Cardiac fibroblast (primary cell): ENCODE measurements at regions not wholly inside any gene's neighbourhood (a gene's known extent, or its start where the extent isn't known, plus 50 kb on each side); places are given as distances from the start of the nearest gene placed in this dataset.
A peak's percentile ranks its signal among the peaks of the same experiment; 100 is the strongest.

Experiments
- DNase-seq, 2 donors: peaks; one replicate each; pipeline versions ENCODE4 v3.0.0 to v3.0.0-alpha.2; 2010; ENCODE audit warnings: low read depth in 2 of 2
- H3K4me3 ChIP-seq, 2 donors: replicated peaks in 1 of 2; 1 replicate in 1 of 2; 2 replicates in 1 of 2; pipeline ENCODE4 v1.5.1; 2011; ENCODE audit warnings: low read depth in 2 of 2, low read length in 2 of 2, mild to moderate bottlenecking in 2 of 2, moderate library complexity in 1 of 2
- CTCF ChIP-seq: IDR thresholded peaks from one replicate; pipeline ENCODE4 v1.5.1; 2011; ENCODE audit warnings: low read depth, mild to moderate bottlenecking, low read length, inconsistent platforms

- no peak for DNase-seq
- no peak overlapping the region for H3K4me3 ChIP-seq
- no peak for TF ChIP-seq CTCF
Measured at GRCh38 chr10:2958659-2959058, 108.7 kb upstream of the PFKP start.

GRCh38 chr10:2957785-2958184 is 109.6 kb upstream of the PFKP start:
- H3K4me3 ChIP-seq: no peak overlapping the region
- DNase-seq: no peak
- no peak for TF ChIP-seq CTCF

- H3K4me3 ChIP-seq: no peak overlapping the region
- no peak for DNase-seq
- no peak for TF ChIP-seq CTCF
Measured at GRCh38 chr10:2955064-2955463, 112.3 kb upstream of the PFKP start.

- no peak for TF ChIP-seq CTCF
- peak in 1 of 2 donors; percentile 15 for DNase-seq
- H3K4me3 ChIP-seq: no peak overlapping the region
Measured at GRCh38 chr10:2953495-2953894, 113.9 kb upstream of the PFKP start.

GRCh38 chr10:2951235-2951835 is 116.0 kb upstream of the PFKP start:
- no peak for DNase-seq
- no peak for TF ChIP-seq CTCF
- H3K4me3 ChIP-seq: no peak overlapping the region

- no peak for DNase-seq
- H3K4me3 ChIP-seq: no peak overlapping the region
Measured at GRCh38 chr10:2950546-2950945, 116.8 kb upstream of the PFKP start.

More at GRCh38 chr10:2950546-2950945, 116.8 kb upstream of the PFKP start:
- TF ChIP-seq CTCF: no peak
